K562 (cell line): ENCODE measurements at regions not wholly inside any gene's neighbourhood (a gene's known extent, or its start where the extent isn't known, plus 50 kb on each side); places are given as distances from the start of the nearest gene placed in this dataset.

Source experiments
- ATAC-seq: fragments of 200-7000 bp; cut with Tn5 transposase; 3 replicates; pipeline ENCODE4 v1.9.1; 2020; ENCODE audit warnings: moderate library complexity
- BruUV-seq: library from RNA; stranded (reverse); fragments of 400-500 nt; replicated peaks from 2 replicates; lab custom pipeline; 2021; lab: Mats Ljungman, UMichigan
- CTCF ChIA-PET: fragments of 300-600 bp; formaldehyde crosslinking; extraction: SDS; loops from one replicate; lab custom pipeline; 2021; ENCODE audit warnings: low intra/inter-chr PET ratio; lab: Yijun Ruan, JAX
- POLR2A ChIA-PET: fragments of 300-600, 350-650 bp; sonication (Branson Sonifier 250); formaldehyde crosslinking; extraction: SDS; loops from one replicate; lab custom pipeline; 2021; ENCODE audit warnings: antibody characterized with exemption, inconsistent platforms; lab: Yijun Ruan, JAX
- DNase-seq, 4 experiments: peaks; one replicate each; pipeline versions ENCODE4 v3.0.0 to v3.0.0-alpha.2; 2011 to 2018; ENCODE audit warnings: low spot score in 3 of 4, mixed read lengths in 3 of 4; ENCODE audit errors: extremely low read depth in 1 of 4
- FAIRE-seq: peaks from 2 replicates; lab custom pipeline; 2011; peaks lifted over from hg19 to GRCh38; lab: Jason Lieb, UNC
- H2AFZ ChIP-seq: 2 replicates; pipeline ENCODE4 v1.6.0; 2011; ENCODE audit warnings: low read depth, low read length, control low read depth, inconsistent platforms
- H3K27ac ChIP-seq: fragments of 200-600 bp; 3 replicates; pipeline ENCODE4 v1.8.0; 2011; ENCODE audit warnings: low read depth, mild to moderate bottlenecking, control low read depth, inconsistent platforms, low read length, moderate library complexity, mixed read lengths; ENCODE audit errors: extremely low read depth
- H3K27me3 ChIP-seq, 2 experiments: fragments of 300-600 bp in 1 of 2; 2 replicates in 1 of 2; 3 replicates in 1 of 2; pipeline versions ENCODE4 v1.6.0 to v1.8.0; 2011; ENCODE audit warnings: inconsistent platforms in 2 of 2, low read length in 2 of 2, mild to moderate bottlenecking in 1 of 2, mixed read lengths in 1 of 2, moderate library complexity in 1 of 2; ENCODE audit not compliant: control insufficient read depth in 2 of 2, insufficient read depth in 2 of 2
- H3K36me3 ChIP-seq: fragments of 300-600 bp; 3 replicates; pipeline ENCODE4 v1.8.0; 2011; ENCODE audit warnings: mild to moderate bottlenecking, low read length, inconsistent platforms; ENCODE audit not compliant: control insufficient read depth, insufficient read depth
- H3K4me1 ChIP-seq, 2 experiments: fragments of 200-600 bp in 1 of 2; replicated peaks in 1 of 2; 2 replicates in 1 of 2; 3 replicates in 1 of 2; pipeline versions ENCODE4 v1.5.1 to v1.8.0; 2011; ENCODE audit warnings: inconsistent platforms in 2 of 2, low read length in 2 of 2, mild to moderate bottlenecking in 1 of 2, mixed read lengths in 1 of 2, moderate library complexity in 1 of 2; ENCODE audit not compliant: control insufficient read depth in 2 of 2, insufficient read depth in 2 of 2
- H3K4me2 ChIP-seq: 2 replicates; pipeline ENCODE4 v1.6.1; 2011; ENCODE audit warnings: low read length, control low read depth, inconsistent platforms, mixed read lengths; ENCODE audit not compliant: insufficient read depth
- H3K4me3 ChIP-seq: fragments of 200-600 bp; sonication (generic), shearing (Covaris generic); 2 replicates; pipeline ENCODE4 v1.5.1; 2016; ENCODE audit warnings: control low read depth, inconsistent platforms
- H3K79me2 ChIP-seq: fragments of 200-600 bp; 3 replicates; pipeline ENCODE4 v1.8.0; 2011; ENCODE audit warnings: low read length, inconsistent platforms; ENCODE audit not compliant: control insufficient read depth, insufficient read depth
- H3K9ac ChIP-seq, 2 experiments: 2 replicates each; pipeline versions ENCODE4 v1.6.0 to v1.6.1; 2011; ENCODE audit warnings: low read depth in 2 of 2, low read length in 2 of 2, control low read depth in 1 of 2, inconsistent platforms in 1 of 2, mild to moderate bottlenecking in 1 of 2, mixed read lengths in 1 of 2; ENCODE audit not compliant: insufficient read depth in 1 of 2
- H3K9me1 ChIP-seq: one replicate; pipeline ENCODE4 v1.6.0; 2011; ENCODE audit warnings: inconsistent platforms, mild to moderate bottlenecking, low read length, moderate library complexity; ENCODE audit not compliant: control insufficient read depth, insufficient read depth
- H3K9me3 ChIP-seq: replicated peaks from 2 replicates; pipeline ENCODE4 v1.5.1; 2011; ENCODE audit warnings: low read depth, low read length, inconsistent platforms; ENCODE audit not compliant: control insufficient read depth, insufficient read depth
- H4K20me1 ChIP-seq: replicated peaks from 2 replicates; pipeline ENCODE4 v1.6.1; 2011; ENCODE audit warnings: low read length, inconsistent platforms, mixed read lengths; ENCODE audit not compliant: control insufficient read depth, insufficient read depth
- CBFA2T3 ChIP-seq: fragments of 450-650 bp; IDR thresholded peaks from 2 replicates; pipeline ENCODE4 v1.6.1; 2017
- CHAMP1 ChIP-seq: fragments of 450-650 bp; IDR thresholded peaks from 2 replicates; pipeline ENCODE4 v1.6.1; 2016; ENCODE audit warnings: mild to moderate bottlenecking
- FOXO4 ChIP-seq: fragments of 450-650 bp; formaldehyde crosslinking; IDR thresholded peaks from 2 replicates; pipeline ENCODE4 v1.4.0; 2020; ENCODE audit warnings: mild to moderate bottlenecking, moderate library complexity
- HDAC8 ChIP-seq: fragments of 450-650 bp; IDR thresholded peaks from 2 replicates; pipeline ENCODE4 v1.6.1; 2016; ENCODE audit warnings: mild to moderate bottlenecking, missing genetic modification characterization, moderate library complexity, missing compliant biosample characterization
- MXD1 ChIP-seq: fragments of 250-450 bp; sonication (Bioruptor Pico); IDR thresholded peaks from 2 replicates; pipeline ENCODE4 v1.8.0; 2021; ENCODE audit warnings: borderline replicate concordance, mild to moderate bottlenecking, moderate library complexity; ENCODE audit not compliant: poor library complexity, severe bottlenecking
- SMARCA4 ChIP-seq: fragments of 450-650 bp; IDR thresholded peaks from 2 replicates; pipeline ENCODE4 v1.6.1; 2016
- ZNF785 ChIP-seq: fragments of 250-450 bp; sonication (Bioruptor Pico); IDR thresholded peaks from 2 replicates; pipeline ENCODE4 v1.4.0; 2020; ENCODE audit warnings: mild to moderate bottlenecking
- WGBS: fragments of 100-300 bp; shearing (Covaris generic); methylation state at CpG from one replicate; pipeline ENCODE4 v1.1.6; 2016; ENCODE audit warnings: low coverage, mixed read lengths; ENCODE audit not compliant: insufficient coverage; ENCODE audit errors: missing lambda C conversion rate; 5-methylcytosine and 5-hydroxymethylcytosine counted together
- in situ Hi-C: fragments of 300-500 bp; cut with MboI; formaldehyde crosslinking; loops from 4 replicates; pipeline ENCODE4 v1.15.0; 2018; ENCODE audit warnings: inconsistent platforms, mixed read lengths
- intact Hi-C: fragments of 100-400 bp; cut with micrococcal nuclease; formaldehyde crosslinking; loops from 2 replicates; pipeline ENCODE4 v1.14.2; 2022
- TF ChIP-seq, protein P1 (sequence below), 2 experiments: IDR thresholded peaks in 1 of 2; conservative IDR thresholded peaks in 1 of 2; 2 replicates each; pipeline ENCODE4 v1.6.1; 2016; ENCODE audit warnings: low read depth in 2 of 2, mild to moderate bottlenecking in 1 of 2, missing compliant biosample characterization in 1 of 2, missing genetic modification characterization in 1 of 2, moderate library complexity in 1 of 2
- TF ChIP-seq, protein P2 (sequence below): fragments of 200-400 bp; formaldehyde crosslinking; IDR thresholded peaks from 2 replicates; pipeline ENCODE4 v1.6.1; 2017; ENCODE audit warnings: mild to moderate bottlenecking, low read depth, low read length, moderate library complexity
- TF ChIP-seq, protein P3 (sequence below): sonication (generic); formaldehyde crosslinking; IDR thresholded peaks from 2 replicates; pipeline ENCODE4 v1.8.0; 2023; ENCODE audit warnings: mild to moderate bottlenecking, missing genetic modification reagents

- no peaks in the 10 kb centered on the region for H3K9me1 ChIP-seq
- ChIA-PET CTCF (no interaction called here), POLR2A (no interaction called here)
- no peak for FAIRE-seq
- no peaks in the 10 kb centered on the region for H4K20me1 ChIP-seq
- no peaks in the 10 kb centered on the region; the same call in 1 of the 2 replicates for H3K9me3 ChIP-seq
- in situ Hi-C loops: no loop called here
- H3K36me3 ChIP-seq: no peaks in the 10 kb centered on the region
- no peaks in the 10 kb centered on the region for H3K4me1 ChIP-seq
- no peak overlapping the region for H3K4me2 ChIP-seq
- no TSS peak for BruUV-seq
- ATAC-seq: no peak
- no peaks in the 10 kb centered on the region for H3K79me2 ChIP-seq
- intact Hi-C loops: no loop called here
- no peaks in the 10 kb centered on the region for H3K27me3 ChIP-seq
- H3K4me3 ChIP-seq: no peak overlapping the region
- no peak overlapping the region for H2AFZ ChIP-seq
- no peak for DNase-seq
- WGBS: 0% methylated on average over 1 of the region's 1 CpG
- no peak overlapping the region for H3K9ac ChIP-seq
- no peak overlapping the region for H3K27ac ChIP-seq
- TF ChIP-seq ZNF785 (CRISPR knock-in tag) (no peak), HDAC8 (tag) (no peak), SMARCA4 (no peak), CBFA2T3 (no peak), CHAMP1 (no peak), FOXO4 (CRISPR knock-in tag) (no peak), MXD1 (CRISPR knock-in tag) (no peak)
- TF ChIP-seq, protein P1, sequence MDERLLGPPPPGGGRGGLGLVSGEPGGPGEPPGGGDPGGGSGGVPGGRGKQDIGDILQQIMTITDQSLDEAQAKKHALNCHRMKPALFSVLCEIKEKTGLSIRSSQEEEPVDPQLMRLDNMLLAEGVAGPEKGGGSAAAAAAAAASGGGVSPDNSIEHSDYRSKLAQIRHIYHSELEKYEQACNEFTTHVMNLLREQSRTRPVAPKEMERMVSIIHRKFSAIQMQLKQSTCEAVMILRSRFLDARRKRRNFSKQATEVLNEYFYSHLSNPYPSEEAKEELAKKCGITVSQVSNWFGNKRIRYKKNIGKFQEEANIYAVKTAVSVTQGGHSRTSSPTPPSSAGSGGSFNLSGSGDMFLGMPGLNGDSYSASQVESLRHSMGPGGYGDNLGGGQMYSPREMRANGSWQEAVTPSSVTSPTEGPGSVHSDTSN (CRISPR knock-in tag; IDR thresholded peaks at IDR 0.05; ENCODE audit: low read depth): no peak
- TF ChIP-seq, protein P1 (tag; conservative IDR thresholded peaks at IDR 0.05; ENCODE audit: low read depth): no peak
- TF ChIP-seq, protein P2, sequence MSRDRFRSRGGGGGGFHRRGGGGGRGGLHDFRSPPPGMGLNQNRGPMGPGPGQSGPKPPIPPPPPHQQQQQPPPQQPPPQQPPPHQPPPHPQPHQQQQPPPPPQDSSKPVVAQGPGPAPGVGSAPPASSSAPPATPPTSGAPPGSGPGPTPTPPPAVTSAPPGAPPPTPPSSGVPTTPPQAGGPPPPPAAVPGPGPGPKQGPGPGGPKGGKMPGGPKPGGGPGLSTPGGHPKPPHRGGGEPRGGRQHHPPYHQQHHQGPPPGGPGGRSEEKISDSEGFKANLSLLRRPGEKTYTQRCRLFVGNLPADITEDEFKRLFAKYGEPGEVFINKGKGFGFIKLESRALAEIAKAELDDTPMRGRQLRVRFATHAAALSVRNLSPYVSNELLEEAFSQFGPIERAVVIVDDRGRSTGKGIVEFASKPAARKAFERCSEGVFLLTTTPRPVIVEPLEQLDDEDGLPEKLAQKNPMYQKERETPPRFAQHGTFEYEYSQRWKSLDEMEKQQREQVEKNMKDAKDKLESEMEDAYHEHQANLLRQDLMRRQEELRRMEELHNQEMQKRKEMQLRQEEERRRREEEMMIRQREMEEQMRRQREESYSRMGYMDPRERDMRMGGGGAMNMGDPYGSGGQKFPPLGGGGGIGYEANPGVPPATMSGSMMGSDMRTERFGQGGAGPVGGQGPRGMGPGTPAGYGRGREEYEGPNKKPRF: no peak
- TF ChIP-seq, protein P3, sequence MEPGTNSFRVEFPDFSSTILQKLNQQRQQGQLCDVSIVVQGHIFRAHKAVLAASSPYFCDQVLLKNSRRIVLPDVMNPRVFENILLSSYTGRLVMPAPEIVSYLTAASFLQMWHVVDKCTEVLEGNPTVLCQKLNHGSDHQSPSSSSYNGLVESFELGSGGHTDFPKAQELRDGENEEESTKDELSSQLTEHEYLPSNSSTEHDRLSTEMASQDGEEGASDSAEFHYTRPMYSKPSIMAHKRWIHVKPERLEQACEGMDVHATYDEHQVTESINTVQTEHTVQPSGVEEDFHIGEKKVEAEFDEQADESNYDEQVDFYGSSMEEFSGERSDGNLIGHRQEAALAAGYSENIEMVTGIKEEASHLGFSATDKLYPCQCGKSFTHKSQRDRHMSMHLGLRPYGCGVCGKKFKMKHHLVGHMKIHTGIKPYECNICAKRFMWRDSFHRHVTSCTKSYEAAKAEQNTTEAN (CRISPR knock-in tag): no peak
Observed at GRCh38 chr7:46542076-46542475, 621.0 kb upstream of the IGFBP3 start.
